ENCODE measurements at regions not wholly inside any gene's neighbourhood (a gene's known extent, or its start where the extent isn't known, plus 50 kb on each side); places are given as distances from the start of the nearest gene placed in this dataset.

DNA sequence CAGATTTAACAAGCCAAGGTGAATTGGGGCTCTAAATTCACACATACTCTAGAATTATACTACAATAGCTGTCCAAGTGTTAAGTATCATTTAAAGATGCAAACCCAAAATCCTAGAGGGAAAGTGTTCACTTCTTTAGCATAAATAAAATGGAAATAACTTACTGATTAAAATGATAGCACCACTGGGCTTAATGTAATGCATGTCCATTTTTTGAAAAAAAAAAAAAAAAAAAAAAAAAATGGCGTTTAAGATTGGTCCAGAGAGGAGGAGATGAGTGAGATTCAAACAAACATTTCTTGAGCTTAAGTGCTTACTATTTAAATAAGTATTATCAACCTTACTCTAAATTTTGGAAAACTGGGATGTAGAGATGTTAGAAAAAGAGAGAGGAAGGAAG, 251.5 kb upstream of the CWC22 start:
- H3K9me3 ChIP-seq = no peaks in the 10 kb centered on the region
- intact Hi-C loops (cut with DNase I) = no loop called here
- H3K36me3 ChIP-seq = no peaks in the 10 kb centered on the region
- H3K27ac ChIP-seq = no peak overlapping the region
- TF ChIP-seq, protein P1, sequence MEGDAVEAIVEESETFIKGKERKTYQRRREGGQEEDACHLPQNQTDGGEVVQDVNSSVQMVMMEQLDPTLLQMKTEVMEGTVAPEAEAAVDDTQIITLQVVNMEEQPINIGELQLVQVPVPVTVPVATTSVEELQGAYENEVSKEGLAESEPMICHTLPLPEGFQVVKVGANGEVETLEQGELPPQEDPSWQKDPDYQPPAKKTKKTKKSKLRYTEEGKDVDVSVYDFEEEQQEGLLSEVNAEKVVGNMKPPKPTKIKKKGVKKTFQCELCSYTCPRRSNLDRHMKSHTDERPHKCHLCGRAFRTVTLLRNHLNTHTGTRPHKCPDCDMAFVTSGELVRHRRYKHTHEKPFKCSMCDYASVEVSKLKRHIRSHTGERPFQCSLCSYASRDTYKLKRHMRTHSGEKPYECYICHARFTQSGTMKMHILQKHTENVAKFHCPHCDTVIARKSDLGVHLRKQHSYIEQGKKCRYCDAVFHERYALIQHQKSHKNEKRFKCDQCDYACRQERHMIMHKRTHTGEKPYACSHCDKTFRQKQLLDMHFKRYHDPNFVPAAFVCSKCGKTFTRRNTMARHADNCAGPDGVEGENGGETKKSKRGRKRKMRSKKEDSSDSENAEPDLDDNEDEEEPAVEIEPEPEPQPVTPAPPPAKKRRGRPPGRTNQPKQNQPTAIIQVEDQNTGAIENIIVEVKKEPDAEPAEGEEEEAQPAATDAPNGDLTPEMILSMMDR (IDR thresholded peaks at IDR 0.05) = no peak
- ATAC-seq = no peak
- H3K27me3 ChIP-seq (ENCODE audit: low read depth) = no peaks in the 10 kb centered on the region
- DNase-seq = no peak
- H3K4me1 ChIP-seq = no peaks in the 10 kb centered on the region
- no peak overlapping the region for H3K4me3 ChIP-seq

GRCh38 chr2:180258041-180258537, 251.0 kb upstream of the CWC22 start:
- no peak for DNase-seq

GRCh38 chr2:180257247-180257646, 250.2 kb upstream of the CWC22 start:
- TF ChIP-seq, protein P1 (IDR thresholded peaks at IDR 0.05) = no peak
- H3K4me1 ChIP-seq = no peaks in the 10 kb centered on the region
- H3K4me3 ChIP-seq = no peak overlapping the region
- no peaks in the 10 kb centered on the region for H3K36me3 ChIP-seq
- no peak for ATAC-seq
- H3K27ac ChIP-seq = no peak overlapping the region
- H3K9me3 ChIP-seq = no peaks in the 10 kb centered on the region
- intact Hi-C loops (cut with DNase I) = no loop called here
- H3K27me3 ChIP-seq (ENCODE audit: low read depth) = no peaks in the 10 kb centered on the region
- no peak for DNase-seq

More at GRCh38 chr2:180258041-180258537, 251.0 kb upstream of the CWC22 start:
- Histone ChIP-seq H3K9me3 (no peaks in the 10 kb centered on the region), H3K27me3 (ENCODE audit: low read depth) (no peaks in the 10 kb centered on the region), H3K36me3 (no peaks in the 10 kb centered on the region), H3K27ac (no peak overlapping the region), H3K4me3 (no peak overlapping the region), H3K4me1 (no peaks in the 10 kb centered on the region)
- intact Hi-C loops (cut with DNase I) = no loop called here
- no peak for ATAC-seq
- TF ChIP-seq, protein P1 (IDR thresholded peaks at IDR 0.05) = no peak

GRCh38 chr2:180255981-180256380, 248.9 kb upstream of the CWC22 start:
- TF ChIP-seq, protein P1 (IDR thresholded peaks at IDR 0.05) = no peak
- H3K27me3 ChIP-seq (ENCODE audit: low read depth) = no peaks in the 10 kb centered on the region
- H3K9me3 ChIP-seq = no peaks in the 10 kb centered on the region
- DNase-seq = no peak
- no peaks in the 10 kb centered on the region for H3K4me1 ChIP-seq
- intact Hi-C loops (cut with DNase I) = no loop called here
- H3K36me3 ChIP-seq = no peaks in the 10 kb centered on the region
- H3K27ac ChIP-seq = no peak overlapping the region
- no peak for ATAC-seq
- H3K4me3 ChIP-seq = no peak overlapping the region

DNA sequence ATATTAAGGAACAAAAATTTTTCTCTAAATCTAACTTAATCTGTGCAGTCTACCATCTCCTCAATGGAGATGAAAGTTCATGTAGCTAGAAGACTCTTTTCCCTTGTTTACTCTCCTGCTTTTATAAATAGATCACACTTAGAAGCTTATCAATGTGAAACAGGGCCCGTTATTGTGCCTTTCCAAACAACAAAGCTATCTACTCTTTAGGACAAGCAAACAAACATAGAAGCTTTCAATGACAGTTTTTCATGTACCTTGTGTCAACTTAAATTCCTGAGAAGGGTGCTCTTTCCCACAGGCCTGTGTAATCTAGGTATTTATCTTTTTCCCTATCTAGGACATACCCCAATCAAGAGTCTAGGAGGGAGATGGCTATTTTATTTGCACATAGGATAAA, 247.8 kb upstream of the CWC22 start:
- intact Hi-C loops (cut with DNase I) = no loop called here
- Histone ChIP-seq H3K36me3 (no peaks in the 10 kb centered on the region), H3K4me3 (no peak overlapping the region), H3K9me3 (no peaks in the 10 kb centered on the region), H3K27ac (no peak overlapping the region), H3K27me3 (ENCODE audit: low read depth) (no peaks in the 10 kb centered on the region), H3K4me1 (no peaks in the 10 kb centered on the region)
- no peak for ATAC-seq
- no peak for DNase-seq
- TF ChIP-seq, protein P1 (IDR thresholded peaks at IDR 0.05) = no peak

- Histone ChIP-seq H3K36me3 (no peaks in the 10 kb centered on the region), H3K27ac (no peak overlapping the region), H3K9me3 (no peaks in the 10 kb centered on the region), H3K4me1 (no peaks in the 10 kb centered on the region), H3K4me3 (no peak overlapping the region), H3K27me3 (ENCODE audit: low read depth) (no peaks in the 10 kb centered on the region)
- intact Hi-C loops (cut with DNase I) = no loop called here
- TF ChIP-seq, protein P1 (IDR thresholded peaks at IDR 0.05) = no peak
- ATAC-seq = no peak
- no peak for DNase-seq
These were observed 240.6 kb upstream of the CWC22 start for GRCh38 chr2:180247658-180248057.
